Astrocyte (in vitro differentiated cells and primary cell): ENCODE measurements at regions not wholly inside any gene's neighbourhood (a gene's known extent, or its start where the extent isn't known, plus 50 kb on each side); places are given as distances from the start of the nearest gene placed in this dataset.

ENCODE experiments used
- DNase-seq: peaks from one replicate; pipeline ENCODE4 v3.0.0-alpha.2; 2010; ENCODE audit warnings: low read depth
- FAIRE-seq: peaks from 2 replicates; lab custom pipeline; 2011; peaks lifted over from hg19 to GRCh38; lab: Jason Lieb, UNC
- H2AFZ ChIP-seq: 2 replicates; pipeline ENCODE4 v1.6.0; 2012; ENCODE audit warnings: low read depth, low read length, inconsistent platforms
- H3K27ac ChIP-seq: 2 replicates; pipeline ENCODE4 v1.5.1; 2011; ENCODE audit warnings: low read depth, low read length, inconsistent platforms
- H3K27me3 ChIP-seq: 2 replicates; pipeline ENCODE4 v1.6.0; 2011; ENCODE audit warnings: low read length, inconsistent platforms; ENCODE audit not compliant: insufficient read depth
- H3K36me3 ChIP-seq: 2 replicates; pipeline ENCODE4 v1.5.1; 2011; ENCODE audit warnings: low read length, inconsistent platforms; ENCODE audit not compliant: insufficient read depth
- H3K4me1 ChIP-seq: 2 replicates; pipeline ENCODE4 v1.5.1; 2011; ENCODE audit warnings: low read length, inconsistent platforms; ENCODE audit not compliant: insufficient read depth
- H3K4me2 ChIP-seq: 2 replicates; pipeline ENCODE4 v1.6.0; 2012; ENCODE audit warnings: low read length, inconsistent platforms
- H3K4me3 ChIP-seq: 2 replicates; pipeline ENCODE4 v1.5.1; 2011; ENCODE audit warnings: low read depth, mild to moderate bottlenecking, low read length, inconsistent platforms; ENCODE audit not compliant: insufficient read depth
- H3K79me2 ChIP-seq: 2 replicates; pipeline ENCODE4 v1.6.0; 2012; ENCODE audit warnings: mild to moderate bottlenecking, low read length, inconsistent platforms; ENCODE audit not compliant: insufficient read depth
- H3K9ac ChIP-seq: 2 replicates; pipeline ENCODE4 v1.6.0; 2012; ENCODE audit warnings: mild to moderate bottlenecking, low read length, inconsistent platforms
- H3K9me3 ChIP-seq: 2 replicates; pipeline ENCODE4 v1.5.1; 2012; ENCODE audit warnings: low read depth, mild to moderate bottlenecking, low read length, inconsistent platforms; ENCODE audit not compliant: insufficient read depth
- H4K20me1 ChIP-seq: 2 replicates; pipeline ENCODE4 v1.6.0; 2012; ENCODE audit warnings: low read length, inconsistent platforms; ENCODE audit not compliant: insufficient read depth
- H3K27ac Mint-ChIP-seq: one replicate; pipeline ENCODE4 v1.8.0; 2021; ENCODE audit warnings: mild to moderate bottlenecking, mixed read lengths; ENCODE audit not compliant: unreplicated experiment
- H3K27me3 Mint-ChIP-seq: one replicate; pipeline ENCODE4 v1.8.0; 2021; ENCODE audit warnings: low read depth, mixed read lengths; ENCODE audit not compliant: unreplicated experiment
- H3K36me3 Mint-ChIP-seq: one replicate; pipeline ENCODE4 v1.8.0; 2021; ENCODE audit warnings: low read depth, mixed read lengths; ENCODE audit not compliant: unreplicated experiment
- H3K4me1 Mint-ChIP-seq: one replicate; pipeline ENCODE4 v1.8.0; 2021; ENCODE audit warnings: low read depth, mixed read lengths; ENCODE audit not compliant: unreplicated experiment
- H3K4me3 Mint-ChIP-seq: one replicate; pipeline ENCODE4 v1.8.0; 2021; ENCODE audit warnings: mild to moderate bottlenecking, moderate library complexity, mixed read lengths; ENCODE audit not compliant: unreplicated experiment
- H3K9me3 Mint-ChIP-seq: one replicate; pipeline ENCODE4 v1.8.0; 2021; ENCODE audit warnings: mild to moderate bottlenecking, mixed read lengths; ENCODE audit not compliant: unreplicated experiment
- EZH2 ChIP-seq: IDR thresholded peaks from 2 replicates; pipeline ENCODE4 v1.6.1; 2012; ENCODE audit warnings: mild to moderate bottlenecking, low read length, inconsistent platforms; ENCODE audit not compliant: insufficient read depth
- TF ChIP-seq, protein P1 (sequence below): IDR thresholded peaks from 2 replicates; pipeline ENCODE4 v1.5.1; 2011; ENCODE audit warnings: low read depth, mild to moderate bottlenecking, inconsistent platforms, low read length, moderate library complexity; ENCODE audit not compliant: insufficient read depth

DNA sequence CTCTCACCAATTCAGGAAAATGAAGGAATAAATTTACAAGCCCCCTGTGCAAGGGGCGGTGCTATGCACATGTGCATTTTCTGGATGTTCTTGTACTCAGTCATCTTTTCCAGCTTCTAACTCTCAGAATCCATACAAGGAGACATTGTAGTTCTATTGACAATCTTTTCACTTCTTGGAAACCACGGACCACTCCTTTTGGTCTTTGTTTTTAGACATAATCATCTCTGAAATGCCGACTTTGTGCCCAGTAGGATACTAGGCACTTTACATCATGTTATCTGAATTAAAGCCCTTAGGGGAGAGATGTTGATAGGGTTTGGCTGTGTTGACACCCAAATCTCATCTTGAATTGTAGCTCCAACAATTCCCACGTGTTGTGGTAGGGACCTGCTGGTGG, 322.6 kb upstream of the WWC1 start:
- Histone ChIP-seq H3K27ac (no peak overlapping the region), H3K4me3 (no peak overlapping the region), H2AFZ (no peak overlapping the region), H3K36me3 (no peaks in the 10 kb centered on the region), H3K79me2 (no peaks in the 10 kb centered on the region), H3K9me3 (no peaks in the 10 kb centered on the region), H3K9ac (no peak overlapping the region), H3K4me1 (peaks cover 18% of the 10 kb centered on the region), H3K4me2 (no peak overlapping the region), H4K20me1 (no peaks in the 10 kb centered on the region), H3K27me3 (no peaks in the 10 kb centered on the region)
- H3K27ac Mint-ChIP-seq = peak overlapping the region; percentile 89
- H3K4me1 Mint-ChIP-seq = peaks cover 48% of the 10 kb centered on the region
- H3K4me3 Mint-ChIP-seq = no peak overlapping the region
- peaks cover 8% of the 10 kb centered on the region for H3K36me3 Mint-ChIP-seq
- no peaks in the 10 kb centered on the region for H3K27me3 Mint-ChIP-seq
- peak; percentile 50 for DNase-seq
- FAIRE-seq = no peak
- H3K9me3 Mint-ChIP-seq = peaks cover 2% of the 10 kb centered on the region
- TF ChIP-seq EZH2 = no peak
- TF ChIP-seq, protein P1, sequence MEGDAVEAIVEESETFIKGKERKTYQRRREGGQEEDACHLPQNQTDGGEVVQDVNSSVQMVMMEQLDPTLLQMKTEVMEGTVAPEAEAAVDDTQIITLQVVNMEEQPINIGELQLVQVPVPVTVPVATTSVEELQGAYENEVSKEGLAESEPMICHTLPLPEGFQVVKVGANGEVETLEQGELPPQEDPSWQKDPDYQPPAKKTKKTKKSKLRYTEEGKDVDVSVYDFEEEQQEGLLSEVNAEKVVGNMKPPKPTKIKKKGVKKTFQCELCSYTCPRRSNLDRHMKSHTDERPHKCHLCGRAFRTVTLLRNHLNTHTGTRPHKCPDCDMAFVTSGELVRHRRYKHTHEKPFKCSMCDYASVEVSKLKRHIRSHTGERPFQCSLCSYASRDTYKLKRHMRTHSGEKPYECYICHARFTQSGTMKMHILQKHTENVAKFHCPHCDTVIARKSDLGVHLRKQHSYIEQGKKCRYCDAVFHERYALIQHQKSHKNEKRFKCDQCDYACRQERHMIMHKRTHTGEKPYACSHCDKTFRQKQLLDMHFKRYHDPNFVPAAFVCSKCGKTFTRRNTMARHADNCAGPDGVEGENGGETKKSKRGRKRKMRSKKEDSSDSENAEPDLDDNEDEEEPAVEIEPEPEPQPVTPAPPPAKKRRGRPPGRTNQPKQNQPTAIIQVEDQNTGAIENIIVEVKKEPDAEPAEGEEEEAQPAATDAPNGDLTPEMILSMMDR = no peak

DNA sequence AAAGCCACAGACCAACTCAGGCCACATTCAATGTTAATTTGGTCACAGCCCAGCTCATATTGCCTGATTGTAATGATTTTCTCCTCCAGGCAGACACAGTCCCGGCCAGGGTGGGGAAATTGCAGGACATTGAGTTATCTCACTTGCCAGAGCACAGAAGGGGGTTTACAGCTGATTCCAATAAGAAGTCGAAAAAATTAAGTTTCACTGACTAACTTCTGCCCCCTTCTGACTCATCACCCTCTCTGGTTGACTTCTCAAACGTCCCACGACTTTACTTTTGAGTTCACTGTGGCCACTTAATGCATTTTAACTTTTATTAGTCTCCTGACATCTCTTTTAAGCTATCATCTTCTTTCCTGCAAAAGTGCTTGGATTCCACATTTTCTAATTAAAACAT, 321.4 kb upstream of the WWC1 start:
- no peaks in the 10 kb centered on the region for H4K20me1 ChIP-seq
- H3K36me3 ChIP-seq = no peaks in the 10 kb centered on the region
- no peaks in the 10 kb centered on the region for H3K27me3 Mint-ChIP-seq
- no peak for FAIRE-seq
- H3K79me2 ChIP-seq = no peaks in the 10 kb centered on the region
- peak; percentile 75 for DNase-seq
- peaks cover 38% of the 10 kb centered on the region for H3K4me1 Mint-ChIP-seq
- H3K4me1 ChIP-seq = peaks cover 18% of the 10 kb centered on the region
- H3K9me3 Mint-ChIP-seq = peaks cover 2% of the 10 kb centered on the region
- H3K9ac ChIP-seq = no peak overlapping the region
- no peak overlapping the region for H2AFZ ChIP-seq
- H3K4me2 ChIP-seq = peak overlapping the region; percentile 17
- no peaks in the 10 kb centered on the region for H3K27me3 ChIP-seq
- H3K27ac Mint-ChIP-seq = peak overlapping the region; percentile 89
- TF ChIP-seq EZH2 = no peak
- TF ChIP-seq, protein P1 = no peak
- peaks cover 8% of the 10 kb centered on the region for H3K36me3 Mint-ChIP-seq
- H3K4me3 Mint-ChIP-seq = peak overlapping the region; percentile 8
- peak overlapping the region; percentile 17 for H3K27ac ChIP-seq
- H3K4me3 ChIP-seq = no peak overlapping the region
- H3K9me3 ChIP-seq = no peaks in the 10 kb centered on the region

DNA sequence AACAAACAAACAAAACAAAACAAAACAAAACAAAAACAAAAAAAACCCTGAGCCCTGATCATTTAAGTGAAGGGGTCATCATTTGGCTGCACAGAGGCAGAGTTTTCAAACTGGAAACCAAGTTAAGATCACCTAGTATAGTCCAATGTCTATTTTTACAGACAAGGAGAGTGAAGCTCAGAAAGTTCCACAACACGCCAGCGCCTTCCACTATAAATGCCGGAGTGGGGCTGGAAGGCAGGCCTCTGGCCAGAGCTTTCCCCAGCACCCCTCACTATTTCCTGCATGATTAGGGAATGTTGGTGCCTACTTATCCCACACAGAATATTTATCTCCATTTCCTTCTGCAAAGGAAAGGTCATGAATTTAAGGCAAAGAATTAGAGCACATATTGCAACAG, 319.7 kb upstream of the WWC1 start:
- peaks cover 2% of the 10 kb centered on the region for H3K9me3 Mint-ChIP-seq
- Histone ChIP-seq H3K9ac (no peak overlapping the region), H3K9me3 (no peaks in the 10 kb centered on the region), H3K27ac (no peak overlapping the region), H3K4me1 (peaks cover 18% of the 10 kb centered on the region), H3K79me2 (no peaks in the 10 kb centered on the region), H4K20me1 (no peaks in the 10 kb centered on the region), H3K27me3 (no peaks in the 10 kb centered on the region), H2AFZ (no peak overlapping the region), H3K4me3 (no peak overlapping the region), H3K36me3 (no peaks in the 10 kb centered on the region), H3K4me2 (no peak overlapping the region)
- no peak overlapping the region for H3K27ac Mint-ChIP-seq
- peaks cover 6% of the 10 kb centered on the region for H3K36me3 Mint-ChIP-seq
- DNase-seq (no peak), FAIRE-seq (no peak)
- H3K4me3 Mint-ChIP-seq = peak overlapping the region; percentile 50
- TF ChIP-seq EZH2 = no peak
- TF ChIP-seq, protein P1 = no peak
- H3K27me3 Mint-ChIP-seq = no peaks in the 10 kb centered on the region
- H3K4me1 Mint-ChIP-seq = peaks cover 35% of the 10 kb centered on the region
